ENCODE measurements at regions not wholly inside any gene's neighbourhood (a gene's known extent, or its start where the extent isn't known, plus 50 kb on each side); places are given as distances from the start of the nearest gene placed in this dataset.

DNA sequence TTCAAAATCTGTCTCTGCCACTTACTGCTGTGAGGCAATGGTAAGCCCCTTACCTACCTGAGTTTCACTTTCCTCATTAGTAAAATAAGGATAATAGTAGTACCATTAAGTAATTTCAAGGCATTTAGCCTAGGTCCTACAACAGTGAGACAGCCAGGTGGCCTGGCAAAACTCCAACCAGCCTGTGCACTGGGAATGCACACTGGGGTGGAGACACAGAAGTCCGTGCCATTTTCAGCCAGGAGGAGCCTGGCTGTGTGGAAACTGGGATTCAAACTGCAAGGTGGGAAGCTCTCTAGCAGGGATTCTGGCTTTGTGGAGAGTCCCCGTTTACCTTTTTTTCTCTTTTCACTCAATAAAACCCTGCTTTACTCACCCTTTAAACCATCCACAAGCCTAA is 630.4 kb downstream of the PRELID2 start:
- DNase-seq (ENCODE audit: low read depth, low spot score): no peak

DNA sequence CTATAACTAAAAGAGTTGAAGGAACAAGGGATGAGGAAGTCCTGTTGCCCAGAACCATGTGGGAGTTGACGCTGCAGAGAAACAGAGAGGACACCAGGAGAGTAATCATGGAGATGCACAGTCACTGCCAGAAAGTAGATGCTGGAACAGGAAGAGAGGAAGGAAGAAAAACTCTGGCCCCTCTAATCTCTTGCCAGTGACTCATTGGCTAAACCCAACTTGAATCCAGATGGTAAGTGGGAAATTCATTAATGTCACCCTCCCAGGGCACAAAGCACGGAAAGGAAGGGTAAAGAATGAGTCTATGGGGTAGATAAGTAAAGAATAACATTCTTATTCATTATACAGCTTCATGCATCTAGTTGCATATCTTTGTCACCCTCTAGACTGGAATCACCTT is 631.9 kb downstream of the PRELID2 start:
- DNase-seq (ENCODE audit: low read depth, low spot score): no peak

- DNase-seq (ENCODE audit: low read depth, low spot score): no peak
These were observed 636.4 kb downstream of the PRELID2 start for GRCh38 chr5:145198525-145199260.

- DNase-seq (ENCODE audit: low read depth, low spot score): no peak
These were observed 645.4 kb downstream of the PRELID2 start for GRCh38 chr5:145189746-145190145.

- DNase-seq (ENCODE audit: low read depth, low spot score): no peak
These were observed 654.8 kb downstream of the PRELID2 start for GRCh38 chr5:145180371-145180770.

GRCh38 chr5:145178641-145179523 is 656.3 kb downstream of the PRELID2 start:
- peak; percentile 38 for DNase-seq (ENCODE audit: low read depth, low spot score)

DNA sequence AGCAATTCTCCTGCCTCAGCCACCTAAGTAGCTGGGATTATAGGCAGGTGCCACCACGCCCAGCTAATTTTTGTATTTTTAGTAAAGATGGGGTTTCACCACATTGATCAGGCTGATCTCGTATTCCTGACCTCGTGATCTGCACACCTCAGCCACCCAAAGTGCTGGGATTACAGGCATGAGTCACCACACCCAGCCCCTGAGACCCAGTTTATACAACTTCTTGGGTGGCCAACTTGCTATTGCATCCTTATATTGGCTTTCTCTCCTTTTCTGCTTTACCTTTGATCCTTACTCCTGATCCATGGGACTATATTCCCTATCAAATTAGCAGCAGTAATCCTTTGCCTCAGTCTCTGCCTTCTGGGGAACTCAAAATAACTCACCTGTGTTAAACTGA is 659.1 kb downstream of the PRELID2 start:
- DNase-seq (ENCODE audit: low read depth, low spot score): no peak

- no peak for DNase-seq (ENCODE audit: low read depth, low spot score)
These were observed 669.0 kb downstream of the PRELID2 start for GRCh38 chr5:145166110-145166509.

DNA sequence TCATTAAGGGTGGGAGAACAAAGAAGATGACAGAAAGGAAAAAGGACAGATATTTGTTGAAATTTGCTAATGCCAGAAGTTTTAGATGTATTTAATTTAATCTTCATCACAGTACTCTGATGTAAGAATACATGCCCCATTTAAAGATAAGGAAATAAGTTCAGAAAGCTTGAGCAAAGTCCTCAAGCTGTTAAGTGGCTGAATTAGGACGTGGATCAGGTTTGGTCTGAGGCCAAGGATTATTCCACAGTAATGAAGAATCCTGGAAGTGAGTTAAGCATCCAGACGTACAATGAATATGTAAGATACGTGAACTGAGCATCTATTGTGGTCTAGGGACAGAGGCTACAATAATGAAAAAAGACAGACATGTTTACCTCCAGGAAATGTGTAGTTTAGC is 671.3 kb downstream of the PRELID2 start:
- DNase-seq (ENCODE audit: low read depth, low spot score): no peak

DNA sequence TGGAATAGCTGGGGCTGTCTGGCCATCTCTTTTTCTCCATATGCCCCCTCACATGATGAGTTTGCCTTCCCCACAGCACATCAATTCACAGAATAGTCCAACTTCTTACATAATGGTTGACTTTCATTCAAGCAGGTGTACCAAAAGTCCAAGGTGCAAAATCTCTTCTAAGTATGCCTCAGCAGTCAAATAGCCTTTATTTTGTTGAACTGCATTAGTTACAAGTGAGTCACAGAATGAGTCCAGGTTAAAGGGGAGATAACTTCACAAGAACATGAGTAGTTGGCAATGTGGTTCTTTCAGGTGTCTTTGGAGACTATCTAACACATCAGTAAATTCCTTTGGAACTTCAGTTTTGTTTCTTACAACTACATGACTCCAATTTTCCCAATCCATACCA is 672.5 kb downstream of the PRELID2 start:
- DNase-seq (ENCODE audit: low read depth, low spot score): no peak

DNA sequence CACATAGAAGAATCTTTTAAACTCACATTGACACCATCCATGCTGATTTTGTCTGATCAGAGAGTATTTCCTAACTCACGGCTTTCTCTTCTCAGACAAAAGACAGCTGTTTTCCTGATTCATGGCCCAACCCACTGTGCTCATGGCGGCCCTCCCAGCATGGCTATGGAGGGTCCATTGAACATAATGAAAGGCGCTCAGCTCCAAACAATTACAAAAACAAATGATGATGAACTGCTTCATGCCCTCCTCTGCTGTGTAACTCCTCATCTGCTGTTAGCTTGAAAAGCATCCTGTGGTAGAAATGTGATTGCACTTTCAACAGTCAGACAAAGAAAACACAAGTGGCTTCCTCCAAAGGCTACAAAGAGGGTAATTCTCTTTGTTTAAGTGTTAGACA is 673.8 kb downstream of the PRELID2 start:
- no peak for DNase-seq (ENCODE audit: low read depth, low spot score)

GRCh38 chr5:145160679-145161078 is 674.5 kb downstream of the PRELID2 start:
- DNase-seq (ENCODE audit: low read depth, low spot score): no peak

GRCh38 chr5:145158730-145159129 is 676.4 kb downstream of the PRELID2 start:
- DNase-seq (ENCODE audit: low read depth, low spot score): no peak

GRCh38 chr5:145157841-145158240 is 677.3 kb downstream of the PRELID2 start:
- no peak for DNase-seq (ENCODE audit: low read depth, low spot score)

DNA sequence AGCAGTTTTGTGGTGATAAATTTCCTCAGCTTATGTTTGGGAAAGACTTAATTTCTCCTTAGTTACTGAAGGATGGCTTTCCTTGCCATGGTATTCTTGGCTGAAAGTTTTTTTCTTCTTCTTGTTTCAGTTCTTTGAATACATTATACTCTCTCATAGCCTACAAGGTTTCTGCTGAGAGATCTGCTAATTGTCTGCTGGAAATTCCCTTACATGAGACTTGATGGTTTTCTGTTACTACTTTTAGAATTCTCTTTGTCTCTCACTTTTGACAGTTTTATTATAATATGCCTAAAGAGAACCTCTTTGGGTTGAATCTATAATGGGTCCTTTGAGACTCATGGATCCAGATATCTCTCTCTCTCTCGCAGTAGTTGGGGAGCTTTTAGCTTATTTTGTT is 693.6 kb downstream of the PRELID2 start:
- DNase-seq (ENCODE audit: low read depth, low spot score): no peak

DNA sequence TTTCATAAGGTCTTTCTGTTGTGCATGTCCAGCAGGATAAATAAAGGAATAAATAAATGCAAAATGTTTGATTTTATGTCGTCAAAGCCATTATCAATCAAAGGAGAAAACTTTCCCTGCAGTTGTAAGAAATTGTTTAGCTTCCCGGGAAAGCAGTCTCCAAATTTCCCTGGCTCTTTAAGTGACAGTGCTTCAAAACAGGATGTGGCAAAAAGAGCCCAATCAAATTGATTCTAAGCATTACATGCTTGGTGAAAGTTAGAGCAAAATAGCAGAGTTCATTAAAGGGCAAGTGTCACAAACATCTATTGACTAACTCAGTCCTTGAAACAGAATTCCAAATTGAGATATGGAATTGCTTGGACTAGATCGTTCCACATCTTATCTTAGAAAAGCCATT is 704.1 kb downstream of the PRELID2 start:
- no peak for DNase-seq (ENCODE audit: low read depth, low spot score)

DNA sequence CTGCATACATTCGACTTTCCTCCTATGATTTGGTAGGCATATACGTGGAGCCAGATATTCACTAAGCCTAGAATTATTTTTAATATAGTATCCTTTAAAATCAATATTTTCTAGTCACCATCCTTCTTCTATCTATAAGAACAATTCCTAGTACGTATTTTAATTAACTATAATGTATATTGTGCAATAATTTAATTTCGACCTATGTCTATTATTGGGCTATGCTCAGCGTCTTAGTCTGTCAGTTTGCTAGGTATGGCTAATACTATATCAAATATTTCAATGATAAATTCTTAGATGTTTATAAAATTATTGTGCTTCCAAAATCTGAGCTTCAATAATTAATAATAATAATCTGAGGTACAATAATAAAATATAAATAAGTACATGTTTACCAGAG is 705.3 kb downstream of the PRELID2 start:
- DNase-seq (ENCODE audit: low read depth, low spot score): no peak

- DNase-seq (ENCODE audit: low read depth, low spot score): no peak
These were observed 710.3 kb downstream of the PRELID2 start for GRCh38 chr5:145124806-145125205.

DNA sequence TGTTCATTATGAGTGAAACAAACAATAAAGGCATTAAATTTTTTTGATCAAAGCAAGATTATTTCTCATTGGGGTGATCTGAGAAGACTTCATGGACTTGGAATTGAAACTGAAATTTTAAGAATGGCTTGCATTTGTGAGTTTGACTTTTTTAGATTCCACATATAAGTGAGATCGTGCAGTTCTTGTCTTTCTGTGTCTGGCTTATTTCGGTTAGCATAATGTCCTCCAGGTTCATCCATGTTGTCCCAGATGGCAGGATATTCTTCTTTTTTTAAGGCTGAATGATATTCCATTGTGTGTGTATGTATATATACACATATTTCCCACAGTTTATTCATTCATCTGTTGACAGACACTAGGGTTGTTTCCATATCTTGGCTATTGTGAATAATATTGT is 716.5 kb downstream of the PRELID2 start:
- no peak for DNase-seq (ENCODE audit: low read depth, low spot score)

DNA sequence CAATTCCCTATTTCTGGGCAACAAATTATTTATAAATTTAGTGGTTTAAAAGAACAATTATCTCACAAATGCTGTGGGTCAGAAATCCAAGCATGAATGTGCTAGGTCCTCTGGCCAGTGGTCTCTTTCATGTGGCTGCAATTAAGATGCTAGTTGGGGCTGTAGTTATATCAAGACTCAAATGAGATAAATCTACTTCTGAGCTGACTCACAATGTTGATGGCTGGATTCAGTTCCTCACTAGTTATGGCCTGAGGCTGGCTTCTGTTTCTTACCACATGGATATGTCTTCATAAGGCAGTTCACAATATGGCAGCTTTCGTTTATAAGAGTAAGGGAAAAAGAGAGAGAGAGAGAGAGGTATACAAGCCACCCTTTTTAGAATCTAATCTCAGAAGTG is 717.0 kb downstream of the PRELID2 start:
- no peak for DNase-seq (ENCODE audit: low read depth, low spot score)

DNA sequence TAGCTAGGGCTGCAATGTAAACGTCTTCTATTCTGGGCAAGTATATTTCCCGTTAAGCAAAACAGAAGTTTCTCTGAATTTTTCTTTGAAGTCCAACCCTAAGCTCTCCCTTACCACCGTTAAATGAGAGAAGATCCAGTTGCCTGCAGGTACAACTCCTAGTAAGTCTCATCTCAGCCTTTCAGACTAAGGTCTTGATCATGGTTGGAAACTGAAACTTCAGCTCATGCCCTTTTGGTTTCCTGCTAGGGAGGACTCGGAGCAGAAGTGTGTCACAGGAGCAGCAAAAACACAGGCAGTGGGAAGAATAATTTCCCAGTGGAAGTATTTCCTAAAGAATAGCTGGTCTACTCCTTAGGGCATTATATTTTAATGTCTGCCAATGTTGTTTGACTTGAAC is 717.9 kb downstream of the PRELID2 start:
- DNase-seq (ENCODE audit: low read depth, low spot score): no peak

DNA sequence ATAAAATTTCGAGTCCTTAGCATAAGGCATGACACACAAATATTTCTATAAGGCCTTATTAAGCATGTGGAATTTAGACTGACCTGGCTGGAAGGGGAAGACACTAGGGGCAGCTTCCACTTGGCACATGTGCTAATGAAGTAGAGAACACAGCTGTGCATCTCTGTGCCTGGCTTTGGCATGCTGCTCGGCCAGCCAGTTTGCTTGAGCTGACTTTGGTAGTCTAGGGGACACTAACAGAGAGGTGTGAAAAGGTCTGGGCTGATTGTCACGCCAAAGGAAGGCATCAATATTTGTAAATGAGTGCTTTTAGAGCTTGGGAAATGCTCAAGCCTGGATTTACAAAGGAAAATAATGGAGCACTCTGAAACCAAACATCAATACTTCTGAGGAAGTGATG is 723.7 kb downstream of the PRELID2 start:
- no peak for DNase-seq (ENCODE audit: low read depth, low spot score)

DNA sequence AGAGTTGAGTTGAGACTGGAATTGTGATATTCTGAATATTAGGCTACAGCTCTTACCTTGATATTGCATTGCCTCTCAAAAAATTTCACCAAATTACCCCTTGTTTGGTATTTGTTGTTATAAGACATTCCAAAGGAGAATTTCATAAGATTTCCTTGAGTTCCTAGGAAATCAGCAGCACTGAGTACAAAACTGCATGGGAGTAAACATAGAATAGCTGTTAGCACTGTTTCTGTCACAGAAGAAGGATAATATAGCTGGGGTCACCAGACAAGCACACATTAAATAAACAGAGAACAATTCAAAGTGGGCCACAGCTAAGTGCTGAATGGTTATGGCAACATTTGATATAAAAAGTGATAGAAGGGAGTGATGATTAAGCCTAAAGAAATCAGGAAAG is 724.3 kb downstream of the PRELID2 start:
- no peak for DNase-seq (ENCODE audit: low read depth, low spot score)

All from iPS DF 19.7 (cell line).